ENCODE measurements at regions not wholly inside any gene's neighbourhood (a gene's known extent, or its start where the extent isn't known, plus 50 kb on each side); places are given as distances from the start of the nearest gene placed in this dataset.
"Not testable (repeated sequence)": the region's sequence is repeated elsewhere in the genome, so short reads cannot be mapped to it uniquely, and the experiment has no call there.

DNA sequence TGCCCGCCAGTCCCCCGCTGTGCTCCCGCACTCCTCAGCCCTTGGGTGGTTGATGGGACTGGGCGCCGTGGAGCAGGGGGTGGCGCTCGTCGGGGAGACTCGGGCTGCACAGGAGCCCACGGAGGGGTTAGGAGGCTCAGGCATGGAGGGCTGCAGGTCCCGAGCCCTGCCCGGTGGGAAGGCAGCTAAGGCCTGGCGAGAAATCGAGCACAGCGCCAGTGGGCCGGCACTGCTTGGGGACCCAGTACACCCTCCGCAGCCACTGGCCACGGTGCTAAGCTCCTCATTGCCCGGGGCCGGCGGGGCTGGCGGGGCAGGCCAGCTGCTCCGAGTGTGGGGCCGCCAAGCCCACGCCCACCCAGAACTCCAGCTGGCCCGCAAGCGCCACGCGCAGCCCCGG lies 1496.5 kb upstream of the LRRTM3 start:
- TF ChIP-seq, protein P1, sequence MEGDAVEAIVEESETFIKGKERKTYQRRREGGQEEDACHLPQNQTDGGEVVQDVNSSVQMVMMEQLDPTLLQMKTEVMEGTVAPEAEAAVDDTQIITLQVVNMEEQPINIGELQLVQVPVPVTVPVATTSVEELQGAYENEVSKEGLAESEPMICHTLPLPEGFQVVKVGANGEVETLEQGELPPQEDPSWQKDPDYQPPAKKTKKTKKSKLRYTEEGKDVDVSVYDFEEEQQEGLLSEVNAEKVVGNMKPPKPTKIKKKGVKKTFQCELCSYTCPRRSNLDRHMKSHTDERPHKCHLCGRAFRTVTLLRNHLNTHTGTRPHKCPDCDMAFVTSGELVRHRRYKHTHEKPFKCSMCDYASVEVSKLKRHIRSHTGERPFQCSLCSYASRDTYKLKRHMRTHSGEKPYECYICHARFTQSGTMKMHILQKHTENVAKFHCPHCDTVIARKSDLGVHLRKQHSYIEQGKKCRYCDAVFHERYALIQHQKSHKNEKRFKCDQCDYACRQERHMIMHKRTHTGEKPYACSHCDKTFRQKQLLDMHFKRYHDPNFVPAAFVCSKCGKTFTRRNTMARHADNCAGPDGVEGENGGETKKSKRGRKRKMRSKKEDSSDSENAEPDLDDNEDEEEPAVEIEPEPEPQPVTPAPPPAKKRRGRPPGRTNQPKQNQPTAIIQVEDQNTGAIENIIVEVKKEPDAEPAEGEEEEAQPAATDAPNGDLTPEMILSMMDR (IDR thresholded peaks at IDR 0.05; ENCODE audit: low read length) = not testable (repeated sequence)
- not testable (repeated sequence) for TF ChIP-seq EZH2 (IDR thresholded peaks at IDR 0.05; ENCODE audit: borderline replicate concordance, low read length)
